SK-N-SH (cell line): ENCODE measurements at regions not wholly inside any gene's neighbourhood (a gene's known extent, or its start where the extent isn't known, plus 50 kb on each side); places are given as distances from the start of the nearest gene placed in this dataset.

Source experiments
- CTCF ChIA-PET: fragments of 300-600, 350-600 bp; formaldehyde crosslinking; extraction: SDS; loops from one replicate; lab custom pipeline; 2021; lab: Yijun Ruan, JAX
- POLR2A ChIA-PET: fragments of 350-600 bp; sonication (Branson Sonifier 250); formaldehyde crosslinking; extraction: SDS; loops from one replicate; lab custom pipeline; 2020; ENCODE audit warnings: antibody characterized with exemption, inconsistent platforms; lab: Yijun Ruan, JAX
- DNase-seq: peaks from one replicate; pipeline ENCODE4 v3.0.0; 2012
- H2AFZ ChIP-seq: fragments of 200-600 bp; sonication (generic); 2 replicates; pipeline ENCODE4 v1.8.1; 2016; ENCODE audit warnings: antibody characterized with exemption, mild to moderate bottlenecking, low read depth
- H3F3A ChIP-seq: fragments of 200-600 bp; sonication (generic); replicated peaks from 2 replicates; pipeline ENCODE3; 2016; ENCODE audit warnings: antibody characterized with exemption, mild to moderate bottlenecking; ENCODE audit not compliant: insufficient read depth
- H3K27ac ChIP-seq, 2 experiments: fragments of 200-500 bp in 1 of 2; fragments of 200-600 bp in 1 of 2; sonication (Bioruptor generic) in 1 of 2; sonication (generic), shearing (Covaris generic) in 1 of 2; 2 replicates each; pipeline versions ENCODE4 v1.5.1 to v1.6.1; 2014 to 2016; ENCODE audit warnings: low read depth in 2 of 2, inconsistent platforms in 1 of 2, low read length in 1 of 2, mild to moderate bottlenecking in 1 of 2, mixed read lengths in 1 of 2
- H3K27me3 ChIP-seq: fragments of 200-600 bp; sonication (generic), shearing (Covaris generic); 2 replicates; pipeline ENCODE4 v1.6.1; 2016; ENCODE audit warnings: mixed run types; ENCODE audit not compliant: insufficient read depth
- H3K36me3 ChIP-seq, 2 experiments: fragments of 200-500 bp in 1 of 2; fragments of 200-600 bp in 1 of 2; sonication (Bioruptor generic) in 1 of 2; sonication (generic) in 1 of 2; replicated peaks in 1 of 2; 2 replicates each; pipeline versions ENCODE3 to v1.5.1; 2014 to 2016; ENCODE audit warnings: low read length in 1 of 2, mild to moderate bottlenecking in 1 of 2; ENCODE audit not compliant: insufficient read depth in 2 of 2, control insufficient read depth in 1 of 2
- H3K4me1 ChIP-seq, 2 experiments: fragments of 200-500 bp in 1 of 2; fragments of 200-600 bp in 1 of 2; sonication (Bioruptor generic) in 1 of 2; sonication (generic), shearing (Covaris generic) in 1 of 2; 2 replicates each; pipeline versions ENCODE4 v1.5.1 to v1.6.1; 2014 to 2016; ENCODE audit warnings: low read depth in 1 of 2, low read length in 1 of 2, mixed run types in 1 of 2; ENCODE audit not compliant: insufficient read depth in 2 of 2, control insufficient read depth in 1 of 2
- H3K4me2 ChIP-seq: fragments of 200-600 bp; sonication (generic), shearing (Covaris generic); 2 replicates; pipeline ENCODE4 v1.6.1; 2017; ENCODE audit warnings: mixed run types
- H3K4me3 ChIP-seq, 2 experiments: fragments of 200-500 bp in 1 of 2; fragments of 200-600 bp in 1 of 2; sonication (Bioruptor generic) in 1 of 2; sonication (generic), shearing (Covaris generic) in 1 of 2; 2 replicates each; pipeline versions ENCODE4 v1.5.1 to v1.8.1; 2014 to 2016; ENCODE audit warnings: low read depth in 2 of 2, inconsistent platforms in 1 of 2, low read length in 1 of 2, mild to moderate bottlenecking in 1 of 2, mixed read lengths in 1 of 2, moderate library complexity in 1 of 2
- H3K79me2 ChIP-seq: fragments of 200-600 bp; sonication (generic); 2 replicates; pipeline ENCODE4 v1.8.1; 2017; ENCODE audit warnings: mild to moderate bottlenecking; ENCODE audit not compliant: insufficient read depth
- H3K9ac ChIP-seq: fragments of 200-600 bp; sonication (generic); 2 replicates; pipeline ENCODE4 v1.6.1; 2017; ENCODE audit warnings: mixed run types
- H3K9me2 ChIP-seq: fragments of 200-600 bp; sonication (generic); 2 replicates; pipeline ENCODE4 v1.6.1; 2017; ENCODE audit warnings: mixed run types
- H3K9me3 ChIP-seq: fragments of 200-600 bp; sonication (generic); 2 replicates; pipeline ENCODE4 v1.6.1; 2017; ENCODE audit warnings: mixed run types, mild to moderate bottlenecking, moderate library complexity
- H4K20me1 ChIP-seq: fragments of 200-600 bp; sonication (generic); 2 replicates; pipeline ENCODE4 v1.6.1; 2017; ENCODE audit warnings: mild to moderate bottlenecking, mixed run types; ENCODE audit not compliant: insufficient read depth
- CHD2 ChIP-seq: fragments of 150-350 bp; IDR thresholded peaks from 2 replicates; pipeline ENCODE4 v1.6.1; 2018; ENCODE audit warnings: low read length; ENCODE audit not compliant: partially characterized antibody
- ELF1 ChIP-seq: IDR thresholded peaks from 2 replicates; pipeline ENCODE4 v1.4.0; 2012
- EP300 ChIP-seq, 2 experiments: IDR thresholded peaks; 2 replicates each; pipeline versions ENCODE4 v1.4.0 to v1.6.1; 2012; ENCODE audit warnings: borderline replicate concordance in 1 of 2, low read depth in 1 of 2, low read length in 1 of 2
- FOXJ3 ChIP-seq: sonication (generic); formaldehyde crosslinking; IDR thresholded peaks from 2 replicates; pipeline ENCODE4 v1.5.1; 2020; ENCODE audit warnings: mild to moderate bottlenecking, missing genetic modification reagents
- FOXM1 ChIP-seq: IDR thresholded peaks from 2 replicates; pipeline ENCODE4 v1.4.0; 2012; ENCODE audit warnings: low read depth, mild to moderate bottlenecking
- GABPA ChIP-seq: IDR thresholded peaks from 2 replicates; pipeline ENCODE4 v1.4.0; 2012; ENCODE audit warnings: low read depth, mild to moderate bottlenecking
- JUND ChIP-seq: IDR thresholded peaks from 2 replicates; pipeline ENCODE4 v1.4.0; 2012
- MEF2A ChIP-seq: IDR thresholded peaks from 2 replicates; pipeline ENCODE4 v1.4.0; 2012; ENCODE audit warnings: low read depth, borderline replicate concordance
- MXI1 ChIP-seq: IDR thresholded peaks from 2 replicates; pipeline ENCODE4 v1.6.1; 2012; ENCODE audit warnings: mild to moderate bottlenecking, low read depth, low read length, improper control_type of control experiment
- NFIC ChIP-seq: IDR thresholded peaks from 2 replicates; pipeline ENCODE4 v1.4.0; 2012; ENCODE audit warnings: borderline replicate concordance
- NRF1 ChIP-seq: IDR thresholded peaks from 2 replicates; pipeline ENCODE4 v1.6.1; 2012; ENCODE audit warnings: low read depth, mild to moderate bottlenecking, low read length
- POLR2AphosphoS5 ChIP-seq: IDR thresholded peaks from 2 replicates; pipeline ENCODE4 v1.6.1; 2012; ENCODE audit warnings: low read depth, low read length
- RXRA ChIP-seq: IDR thresholded peaks from 2 replicates; pipeline ENCODE4 v1.4.0; 2012; ENCODE audit warnings: low read depth, mild to moderate bottlenecking, borderline replicate concordance
- SMC3 ChIP-seq: IDR thresholded peaks from 2 replicates; pipeline ENCODE4 v1.6.1; 2012; ENCODE audit warnings: low read depth, low read length, improper control_type of control experiment
- TAF1 ChIP-seq: IDR thresholded peaks from 2 replicates; pipeline ENCODE4 v1.6.1; 2012; ENCODE audit warnings: low read depth, mild to moderate bottlenecking, low read length, moderate library complexity, borderline replicate concordance
- TEAD4 ChIP-seq: IDR thresholded peaks from 2 replicates; pipeline ENCODE4 v1.4.0; 2012; ENCODE audit warnings: mild to moderate bottlenecking, borderline replicate concordance; ENCODE audit not compliant: insufficient read depth
- YY1 ChIP-seq: IDR thresholded peaks from 2 replicates; pipeline ENCODE4 v1.4.0; 2012; ENCODE audit warnings: low read depth, mild to moderate bottlenecking
- WGBS: methylation state at CpG from one replicate; pipeline ENCODE4 v1.1.6; 2017; ENCODE audit warnings: low lambda C conversion rate; 5-methylcytosine and 5-hydroxymethylcytosine counted together
- TF ChIP-seq, protein P1 (sequence below): fragments of 150-350 bp; IDR thresholded peaks from 2 replicates; pipeline ENCODE4 v1.6.1; 2016; ENCODE audit warnings: mild to moderate bottlenecking, low read depth, low read length
- TF ChIP-seq, protein P2 (sequence below): fragments of 200-600 bp; sonication (generic); IDR thresholded peaks from 2 replicates; pipeline ENCODE4 v1.6.1; 2017; ENCODE audit warnings: antibody characterized with exemption, mild to moderate bottlenecking, moderate library complexity
- TF ChIP-seq, protein P3 (sequence below): fragments of 150-350 bp; IDR thresholded peaks from 2 replicates; pipeline ENCODE4 v1.6.1; 2017; ENCODE audit warnings: antibody characterized with exemption, low read length, low read depth, borderline replicate concordance

DNA sequence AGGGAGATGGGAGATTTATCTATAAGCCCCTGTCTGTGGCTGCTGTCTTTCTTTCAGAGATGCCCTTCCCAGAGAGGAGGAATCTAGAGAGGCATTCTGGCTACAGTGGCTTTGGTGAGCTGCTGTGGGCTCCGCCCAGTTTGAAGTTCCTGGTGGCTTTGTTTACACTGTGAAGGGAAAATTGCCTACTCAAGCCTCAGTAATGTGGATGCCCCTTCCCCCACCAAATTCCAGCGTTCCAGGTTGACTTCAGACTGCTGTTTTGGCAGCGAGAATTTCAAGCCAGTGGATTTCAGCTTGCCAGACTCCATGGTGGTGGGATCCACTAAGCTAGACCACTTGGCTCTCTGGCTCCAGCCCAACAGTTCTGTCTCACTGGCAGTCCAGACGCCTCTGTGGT lies 951.6 kb downstream of the CCSER2 start:
- Histone ChIP-seq H3K36me3 (no peaks in the 10 kb centered on the region), H3K4me3 (no peak overlapping the region), H3K9me2 (no peaks in the 10 kb centered on the region), H3K27me3 (no peaks in the 10 kb centered on the region), H3K9ac (no peak overlapping the region), H3F3A (no peaks in the 10 kb centered on the region), H3K79me2 (no peaks in the 10 kb centered on the region), H3K4me1 (no peaks in the 10 kb centered on the region; a peak in 1 of 4 replicates), H4K20me1 (no peaks in the 10 kb centered on the region), H3K9me3 (no peaks in the 10 kb centered on the region), H3K27ac (no peak overlapping the region), H2AFZ (no peak overlapping the region), H3K4me2 (no peak overlapping the region)
- TF ChIP-seq, protein P1, sequence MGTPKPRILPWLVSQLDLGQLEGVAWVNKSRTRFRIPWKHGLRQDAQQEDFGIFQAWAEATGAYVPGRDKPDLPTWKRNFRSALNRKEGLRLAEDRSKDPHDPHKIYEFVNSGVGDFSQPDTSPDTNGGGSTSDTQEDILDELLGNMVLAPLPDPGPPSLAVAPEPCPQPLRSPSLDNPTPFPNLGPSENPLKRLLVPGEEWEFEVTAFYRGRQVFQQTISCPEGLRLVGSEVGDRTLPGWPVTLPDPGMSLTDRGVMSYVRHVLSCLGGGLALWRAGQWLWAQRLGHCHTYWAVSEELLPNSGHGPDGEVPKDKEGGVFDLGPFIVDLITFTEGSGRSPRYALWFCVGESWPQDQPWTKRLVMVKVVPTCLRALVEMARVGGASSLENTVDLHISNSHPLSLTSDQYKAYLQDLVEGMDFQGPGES, result no peak
- no peak for TF ChIP-seq MXI1
- TF ChIP-seq CHD2, result no peak
- no peak for TF ChIP-seq MEF2A
- TF ChIP-seq TAF1, result no peak
- TF ChIP-seq TEAD4, result no peak
- TF ChIP-seq, protein P2, sequence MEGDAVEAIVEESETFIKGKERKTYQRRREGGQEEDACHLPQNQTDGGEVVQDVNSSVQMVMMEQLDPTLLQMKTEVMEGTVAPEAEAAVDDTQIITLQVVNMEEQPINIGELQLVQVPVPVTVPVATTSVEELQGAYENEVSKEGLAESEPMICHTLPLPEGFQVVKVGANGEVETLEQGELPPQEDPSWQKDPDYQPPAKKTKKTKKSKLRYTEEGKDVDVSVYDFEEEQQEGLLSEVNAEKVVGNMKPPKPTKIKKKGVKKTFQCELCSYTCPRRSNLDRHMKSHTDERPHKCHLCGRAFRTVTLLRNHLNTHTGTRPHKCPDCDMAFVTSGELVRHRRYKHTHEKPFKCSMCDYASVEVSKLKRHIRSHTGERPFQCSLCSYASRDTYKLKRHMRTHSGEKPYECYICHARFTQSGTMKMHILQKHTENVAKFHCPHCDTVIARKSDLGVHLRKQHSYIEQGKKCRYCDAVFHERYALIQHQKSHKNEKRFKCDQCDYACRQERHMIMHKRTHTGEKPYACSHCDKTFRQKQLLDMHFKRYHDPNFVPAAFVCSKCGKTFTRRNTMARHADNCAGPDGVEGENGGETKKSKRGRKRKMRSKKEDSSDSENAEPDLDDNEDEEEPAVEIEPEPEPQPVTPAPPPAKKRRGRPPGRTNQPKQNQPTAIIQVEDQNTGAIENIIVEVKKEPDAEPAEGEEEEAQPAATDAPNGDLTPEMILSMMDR, result no peak
- TF ChIP-seq RXRA, result no peak
- TF ChIP-seq NRF1, result no peak
- TF ChIP-seq FOXJ3 (CRISPR knock-in tag), result no peak
- no peak for TF ChIP-seq EP300 (IDR thresholded peaks at IDR 0.05; ENCODE audit: borderline replicate concordance in 1 of 2, low read depth in 1 of 2, low read length in 1 of 2)
- no peak for TF ChIP-seq FOXM1
- no peak for TF ChIP-seq POLR2AphosphoS5
- no peak for TF ChIP-seq SMC3
- no peak for TF ChIP-seq GABPA
- TF ChIP-seq JUND, result no peak
- TF ChIP-seq, protein P3, sequence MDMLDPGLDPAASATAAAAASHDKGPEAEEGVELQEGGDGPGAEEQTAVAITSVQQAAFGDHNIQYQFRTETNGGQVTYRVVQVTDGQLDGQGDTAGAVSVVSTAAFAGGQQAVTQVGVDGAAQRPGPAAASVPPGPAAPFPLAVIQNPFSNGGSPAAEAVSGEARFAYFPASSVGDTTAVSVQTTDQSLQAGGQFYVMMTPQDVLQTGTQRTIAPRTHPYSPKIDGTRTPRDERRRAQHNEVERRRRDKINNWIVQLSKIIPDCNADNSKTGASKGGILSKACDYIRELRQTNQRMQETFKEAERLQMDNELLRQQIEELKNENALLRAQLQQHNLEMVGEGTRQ, result no peak
- TF ChIP-seq ELF1, result no peak
- TF ChIP-seq YY1, result no peak
- TF ChIP-seq NFIC, result no peak
- 14% methylated on average over 4 of the region's 4 CpGs for WGBS
- no peak for DNase-seq
- POLR2A ChIA-PET, result no interaction called here
- CTCF ChIA-PET, result interaction anchor here (0.6 kb wide), 1 partner anchor 60 kb away, joined by 3 read pairs; no protein-coding TSS in a partner anchor
